ENCODE measurements at regions not wholly inside any gene's neighbourhood (a gene's known extent, or its start where the extent isn't known, plus 50 kb on each side); places are given as distances from the start of the nearest gene placed in this dataset.
"Not testable (repeated sequence)": the region's sequence is repeated elsewhere in the genome, so short reads cannot be mapped to it uniquely, and the experiment has no call there.

DNA sequence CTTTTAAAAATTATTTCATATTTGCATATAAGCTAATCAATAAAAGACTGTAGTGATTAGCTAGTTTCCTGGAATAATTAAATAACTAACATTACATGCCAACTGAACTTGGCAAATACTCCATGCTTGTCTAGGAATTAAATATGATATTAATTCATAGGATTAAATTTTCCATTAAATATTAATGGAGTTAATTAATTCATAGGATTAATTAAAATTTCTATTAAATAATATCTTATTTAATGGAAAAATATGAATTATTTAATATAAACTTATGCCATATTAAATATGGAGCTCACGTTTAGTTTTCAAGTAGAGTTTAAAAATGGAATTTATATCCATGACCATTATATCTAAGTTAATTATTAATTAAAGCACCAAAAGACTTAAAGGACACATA is 517.8 kb upstream of the DAB2 start:
- H3K4me3 ChIP-seq (ENCODE audit: low read depth, low read length): no peak overlapping the region
- TF ChIP-seq, protein P1, sequence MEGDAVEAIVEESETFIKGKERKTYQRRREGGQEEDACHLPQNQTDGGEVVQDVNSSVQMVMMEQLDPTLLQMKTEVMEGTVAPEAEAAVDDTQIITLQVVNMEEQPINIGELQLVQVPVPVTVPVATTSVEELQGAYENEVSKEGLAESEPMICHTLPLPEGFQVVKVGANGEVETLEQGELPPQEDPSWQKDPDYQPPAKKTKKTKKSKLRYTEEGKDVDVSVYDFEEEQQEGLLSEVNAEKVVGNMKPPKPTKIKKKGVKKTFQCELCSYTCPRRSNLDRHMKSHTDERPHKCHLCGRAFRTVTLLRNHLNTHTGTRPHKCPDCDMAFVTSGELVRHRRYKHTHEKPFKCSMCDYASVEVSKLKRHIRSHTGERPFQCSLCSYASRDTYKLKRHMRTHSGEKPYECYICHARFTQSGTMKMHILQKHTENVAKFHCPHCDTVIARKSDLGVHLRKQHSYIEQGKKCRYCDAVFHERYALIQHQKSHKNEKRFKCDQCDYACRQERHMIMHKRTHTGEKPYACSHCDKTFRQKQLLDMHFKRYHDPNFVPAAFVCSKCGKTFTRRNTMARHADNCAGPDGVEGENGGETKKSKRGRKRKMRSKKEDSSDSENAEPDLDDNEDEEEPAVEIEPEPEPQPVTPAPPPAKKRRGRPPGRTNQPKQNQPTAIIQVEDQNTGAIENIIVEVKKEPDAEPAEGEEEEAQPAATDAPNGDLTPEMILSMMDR (IDR thresholded peaks at IDR 0.05; ENCODE audit: insufficient read depth, low read depth, low read length): no peak
- DNase-seq (ENCODE audit: low read depth): no peak

- H3K4me3 ChIP-seq (ENCODE audit: low read depth, low read length): no peak overlapping the region
- no peak for DNase-seq (ENCODE audit: low read depth)
- TF ChIP-seq, protein P1 (IDR thresholded peaks at IDR 0.05; ENCODE audit: insufficient read depth, low read depth, low read length): no peak
These were observed 516.6 kb upstream of the DAB2 start for GRCh38 chr5:39941416-39941815.

DNA sequence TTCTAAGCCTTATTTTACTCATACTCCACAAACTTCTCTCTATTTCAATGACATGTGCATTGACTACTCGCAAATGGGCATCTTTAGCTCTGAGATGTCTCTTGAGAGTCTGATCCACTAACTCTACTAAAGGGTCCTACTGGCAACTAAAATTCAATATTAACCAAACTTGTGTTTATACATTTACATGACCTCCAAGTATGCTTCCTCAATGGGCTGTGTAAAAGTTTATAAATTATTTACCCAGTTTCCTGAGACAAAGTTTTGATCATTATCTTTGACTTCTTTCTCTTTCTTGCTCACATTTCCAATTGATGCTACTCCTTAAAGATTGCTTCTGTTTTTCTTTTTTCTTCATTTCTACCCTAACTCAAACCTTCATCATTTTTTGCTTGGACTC is 510.1 kb upstream of the DAB2 start:
- TF ChIP-seq, protein P1 (IDR thresholded peaks at IDR 0.05; ENCODE audit: insufficient read depth, low read depth, low read length): no peak
- no peak overlapping the region for H3K4me3 ChIP-seq (ENCODE audit: low read depth, low read length)
- no peak for DNase-seq (ENCODE audit: low read depth)

DNA sequence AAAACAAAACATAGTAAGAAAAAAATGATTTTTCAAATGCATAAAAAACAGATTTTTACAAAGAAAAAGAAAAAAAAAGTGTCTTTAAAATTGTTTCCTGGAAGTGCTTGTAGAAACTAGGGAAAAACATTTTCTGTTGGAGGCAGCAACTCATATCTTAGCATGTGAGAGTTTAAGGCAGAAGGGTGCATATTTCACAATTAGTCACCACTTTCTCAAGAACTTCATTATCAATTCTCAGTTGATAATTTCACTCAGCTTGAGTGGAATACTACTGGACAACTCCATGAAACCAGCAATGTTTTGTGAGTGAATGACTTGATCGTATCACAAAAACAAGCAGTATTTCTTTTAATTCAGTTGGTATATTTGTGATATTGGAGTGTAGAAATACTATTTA is 508.3 kb upstream of the DAB2 start:
- DNase-seq (ENCODE audit: low read depth): no peak
- H3K4me3 ChIP-seq (ENCODE audit: low read depth, low read length): no peak overlapping the region
- TF ChIP-seq, protein P1 (IDR thresholded peaks at IDR 0.05; ENCODE audit: insufficient read depth, low read depth, low read length): no peak

GRCh38 chr5:39928709-39929108 is 503.9 kb upstream of the DAB2 start:
- TF ChIP-seq, protein P1 (IDR thresholded peaks at IDR 0.05; ENCODE audit: insufficient read depth, low read depth, low read length): no peak
- no peak for DNase-seq (ENCODE audit: low read depth)

DNA sequence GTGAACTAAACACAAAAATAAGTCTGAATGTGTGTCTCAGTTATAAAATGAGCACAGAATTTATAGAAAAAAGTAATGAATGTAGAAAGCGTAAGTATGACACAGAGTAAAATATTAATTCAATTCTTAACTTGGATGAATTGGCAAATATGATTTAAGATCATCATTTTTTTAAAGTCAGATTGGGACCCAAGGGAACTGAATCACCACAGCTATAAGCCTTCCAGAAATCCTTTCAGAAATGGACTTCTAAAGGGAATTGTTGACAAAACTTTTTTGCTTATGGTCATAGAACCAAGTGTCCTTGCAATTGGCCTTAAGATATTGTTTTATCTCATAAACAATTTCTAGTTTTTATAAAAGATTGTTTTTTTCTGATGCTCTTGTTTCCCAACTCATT is 495.1 kb upstream of the DAB2 start:
- DNase-seq (ENCODE audit: low read depth): no peak

More at GRCh38 chr5:39928709-39929108, 503.9 kb upstream of the DAB2 start:
- no peak overlapping the region for H3K4me3 ChIP-seq (ENCODE audit: low read depth, low read length)

DNA sequence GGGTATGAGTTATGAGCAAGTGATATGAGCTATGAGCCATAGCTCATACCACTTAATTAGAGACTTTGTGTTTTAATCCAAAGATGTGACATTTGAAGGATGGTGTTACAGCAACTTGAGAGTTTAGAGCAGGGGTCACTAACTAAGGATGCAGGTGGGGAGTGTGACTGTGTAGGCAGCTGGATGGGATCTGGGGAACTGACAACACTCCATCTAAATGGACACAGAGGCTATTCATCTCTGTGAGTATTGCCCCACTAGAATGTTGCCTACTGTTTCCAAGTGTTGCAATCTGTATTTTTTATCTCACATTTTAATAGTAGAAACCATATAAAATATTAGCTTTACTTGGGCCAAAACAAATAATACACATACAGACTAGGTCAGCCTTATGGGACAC is 488.1 kb upstream of the DAB2 start:
- no peak overlapping the region for H3K4me3 ChIP-seq (ENCODE audit: low read depth, low read length)
- TF ChIP-seq, protein P1 (IDR thresholded peaks at IDR 0.05; ENCODE audit: insufficient read depth, low read depth, low read length): no peak
- no peak for DNase-seq (ENCODE audit: low read depth)

More for the DNA sequence above, 495.1 kb upstream of the DAB2 start:
- TF ChIP-seq, protein P1 (IDR thresholded peaks at IDR 0.05; ENCODE audit: insufficient read depth, low read depth, low read length): no peak
- no peak overlapping the region for H3K4me3 ChIP-seq (ENCODE audit: low read depth, low read length)

- not testable (repeated sequence) for DNase-seq (ENCODE audit: low read depth); H3K4me3 ChIP-seq (ENCODE audit: low read depth, low read length)
These were observed 482.6 kb upstream of the DAB2 start for GRCh38 chr5:39907267-39907951.
